Kidney (tissue), 13 donors: ENCODE measurements at regions not wholly inside any gene's neighbourhood (a gene's known extent, or its start where the extent isn't known, plus 50 kb on each side); places are given as distances from the start of the nearest gene placed in this dataset.

ENCODE experiments used
- DNase-seq, 5 donors: peaks; one replicate each; pipeline ENCODE4 v3.0.0-alpha.2; 2013 to 2020
- FAIRE-seq: peaks from 2 replicates; lab custom pipeline; 2012; peaks lifted over from hg19 to GRCh38; lab: Jason Lieb, UNC
- H3K27ac ChIP-seq, 2 donors: one replicate each; pipeline ENCODE4 v1.7.0; 2013; ENCODE audit warnings: low read depth in 2 of 2, low read length in 2 of 2, inconsistent platforms in 1 of 2
- H3K27me3 ChIP-seq: one replicate; pipeline ENCODE4 v1.7.1; 2013; ENCODE audit warnings: low read length, inconsistent platforms; ENCODE audit not compliant: control insufficient read depth, insufficient read depth
- H3K36me3 ChIP-seq, 3 donors: one replicate each; pipeline versions ENCODE4 v1.7.0 to v1.7.1; 2013; ENCODE audit warnings: low read length in 3 of 3, control low read depth in 1 of 3, inconsistent platforms in 1 of 3; ENCODE audit not compliant: insufficient read depth in 3 of 3, control insufficient read depth in 2 of 3
- H3K4me1 ChIP-seq, 3 donors: one replicate each; pipeline versions ENCODE4 v1.7.0 to v1.7.1; 2013; ENCODE audit warnings: low read length in 3 of 3, inconsistent platforms in 1 of 3, low read depth in 1 of 3; ENCODE audit not compliant: control insufficient read depth in 2 of 3, insufficient read depth in 2 of 3
- H3K4me3 ChIP-seq, 3 donors: one replicate each; pipeline versions ENCODE4 v1.7.0 to v1.8.1; 2013; ENCODE audit warnings: low read length in 3 of 3, control low read depth in 1 of 3, inconsistent platforms in 1 of 3
- H3K9ac ChIP-seq, 3 donors: one replicate each; pipeline versions ENCODE4 v1.7.0 to v1.7.1; 2013; ENCODE audit warnings: low read length in 3 of 3, control low read depth in 1 of 3, inconsistent platforms in 1 of 3
- H3K9me3 ChIP-seq, 3 donors: one replicate each; pipeline versions ENCODE4 v1.7.0 to v1.7.1; 2013; ENCODE audit warnings: low read length in 3 of 3, control low read depth in 1 of 3, inconsistent platforms in 1 of 3; ENCODE audit not compliant: control insufficient read depth in 2 of 3, insufficient read depth in 1 of 3
- intact Hi-C: fragments of 100-400 bp; cut with DNase I; formaldehyde crosslinking; loops from one replicate; pipeline ENCODE4 v1.11.1; 2022
- TF ChIP-seq, protein P1 (sequence below): IDR thresholded peaks from 3 replicates; pipeline ENCODE4 v1.5.1; 2012; ENCODE audit warnings: mild to moderate bottlenecking, moderate library complexity, borderline replicate concordance; ENCODE audit not compliant: insufficient read depth; ENCODE audit errors: extremely low read depth
- donor health status: control.
- donor health status: control.
- donor health status: control.
- donor health status: control.
- donor health status: control.
- donor health status: DM: yes; HTN: yes; CAD: no.
- donor health status: Normal renal cell carcinoma (clear cell type).

DNA sequence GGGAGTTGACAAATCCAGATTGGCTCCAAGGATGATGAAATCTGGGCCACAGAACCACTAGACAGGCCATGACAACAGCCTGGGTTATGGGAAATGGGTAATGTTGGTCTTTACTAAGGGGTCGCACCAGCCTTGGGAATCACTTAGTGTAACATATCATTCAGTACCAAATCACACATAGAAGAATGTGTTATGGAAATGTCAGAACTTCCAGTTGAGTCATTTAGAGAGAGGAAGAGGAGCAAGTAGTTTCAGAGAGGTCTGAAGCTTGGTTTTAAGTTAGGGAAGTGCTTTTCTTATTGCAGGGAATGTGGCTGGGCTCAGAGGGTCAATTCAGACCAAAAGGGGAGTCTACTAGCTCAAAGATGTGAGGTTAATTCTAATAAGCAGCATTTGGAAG lies 241.6 kb upstream of the ZPLD1 start:
- peaks cover 0 to 7% (median 4%) of the 10 kb centered on the region in 3 donors for H3K4me1 ChIP-seq
- TF ChIP-seq, protein P1, sequence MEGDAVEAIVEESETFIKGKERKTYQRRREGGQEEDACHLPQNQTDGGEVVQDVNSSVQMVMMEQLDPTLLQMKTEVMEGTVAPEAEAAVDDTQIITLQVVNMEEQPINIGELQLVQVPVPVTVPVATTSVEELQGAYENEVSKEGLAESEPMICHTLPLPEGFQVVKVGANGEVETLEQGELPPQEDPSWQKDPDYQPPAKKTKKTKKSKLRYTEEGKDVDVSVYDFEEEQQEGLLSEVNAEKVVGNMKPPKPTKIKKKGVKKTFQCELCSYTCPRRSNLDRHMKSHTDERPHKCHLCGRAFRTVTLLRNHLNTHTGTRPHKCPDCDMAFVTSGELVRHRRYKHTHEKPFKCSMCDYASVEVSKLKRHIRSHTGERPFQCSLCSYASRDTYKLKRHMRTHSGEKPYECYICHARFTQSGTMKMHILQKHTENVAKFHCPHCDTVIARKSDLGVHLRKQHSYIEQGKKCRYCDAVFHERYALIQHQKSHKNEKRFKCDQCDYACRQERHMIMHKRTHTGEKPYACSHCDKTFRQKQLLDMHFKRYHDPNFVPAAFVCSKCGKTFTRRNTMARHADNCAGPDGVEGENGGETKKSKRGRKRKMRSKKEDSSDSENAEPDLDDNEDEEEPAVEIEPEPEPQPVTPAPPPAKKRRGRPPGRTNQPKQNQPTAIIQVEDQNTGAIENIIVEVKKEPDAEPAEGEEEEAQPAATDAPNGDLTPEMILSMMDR: no peak
- no peak overlapping the region for H3K9ac ChIP-seq
- intact Hi-C loops: no loop called here
- FAIRE-seq (no peak), DNase-seq (no peak)
- no peaks in the 10 kb centered on the region for H3K9me3 ChIP-seq
- H3K36me3 ChIP-seq: no peaks in the 10 kb centered on the region
- H3K27me3 ChIP-seq: no peaks in the 10 kb centered on the region
- no peak overlapping the region for H3K4me3 ChIP-seq
- H3K27ac ChIP-seq: no peak overlapping the region

DNA sequence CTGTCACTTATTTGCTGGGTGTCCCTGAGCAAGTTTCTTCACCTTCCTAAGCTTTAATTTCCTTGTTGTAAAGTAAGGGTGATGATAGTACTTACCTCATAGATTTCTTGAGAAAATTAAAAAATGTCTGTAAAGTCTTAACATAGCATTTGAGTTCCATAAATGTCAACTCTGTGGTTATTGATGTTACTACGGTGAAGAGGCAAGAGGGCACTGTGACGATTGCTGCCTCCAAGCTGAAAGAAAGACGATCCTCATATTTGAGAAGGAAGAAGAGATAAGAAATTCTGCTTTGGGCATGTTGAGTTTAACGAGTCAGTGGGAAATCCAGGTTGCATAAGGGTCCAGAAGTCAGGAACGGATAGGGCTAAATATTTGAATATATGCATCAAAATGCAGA lies 240.8 kb upstream of the ZPLD1 start:
- intact Hi-C loops: no loop called here
- Histone ChIP-seq H3K9ac (no peak overlapping the region), H3K9me3 (no peaks in the 10 kb centered on the region), H3K27ac (peak overlapping the region in 1 of 2 donors; percentile 13), H3K36me3 (no peaks in the 10 kb centered on the region), H3K4me3 (no peak overlapping the region), H3K4me1 (peaks cover 0 to 7% (median 4%) of the 10 kb centered on the region in 3 donors), H3K27me3 (no peaks in the 10 kb centered on the region)
- TF ChIP-seq, protein P1: no peak
- DNase-seq (no peak), FAIRE-seq (no peak)

DNA sequence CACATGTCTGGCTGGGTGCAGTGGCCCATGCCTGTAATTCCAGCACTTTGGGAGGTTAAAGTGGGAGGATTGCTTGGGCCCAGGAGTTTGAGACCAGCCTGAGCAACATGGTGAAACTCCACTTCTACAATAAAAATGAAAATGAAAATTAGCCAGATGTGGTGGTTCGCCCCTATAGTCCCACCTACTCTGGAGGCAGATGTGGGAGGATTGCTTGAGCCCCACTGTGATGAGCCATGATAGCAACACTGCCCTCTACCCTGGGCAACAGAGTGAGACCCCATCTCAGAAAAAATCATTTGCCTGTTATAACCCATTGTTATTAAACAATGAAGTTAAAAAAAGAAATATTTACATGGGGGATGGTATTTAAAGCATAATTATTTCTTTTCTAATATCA lies 240.1 kb upstream of the ZPLD1 start:
- Histone ChIP-seq H3K27ac (peak overlapping the region; percentile 76 to 88), H3K9me3 (no peaks in the 10 kb centered on the region), H3K4me3 (peak overlapping the region in 1 of 3 donors; percentile 32), H3K36me3 (no peaks in the 10 kb centered on the region), H3K4me1 (peaks cover 0 to 7% (median 4%) of the 10 kb centered on the region in 3 donors), H3K27me3 (no peaks in the 10 kb centered on the region), H3K9ac (no peak overlapping the region)
- TF ChIP-seq, protein P1: no peak
- no peak for DNase-seq
- FAIRE-seq: no peak
- intact Hi-C loops: no loop called here
